ENCODE measurements at regions not wholly inside any gene's neighbourhood (a gene's known extent, or its start where the extent isn't known, plus 50 kb on each side); places are given as distances from the start of the nearest gene placed in this dataset.

DNA sequence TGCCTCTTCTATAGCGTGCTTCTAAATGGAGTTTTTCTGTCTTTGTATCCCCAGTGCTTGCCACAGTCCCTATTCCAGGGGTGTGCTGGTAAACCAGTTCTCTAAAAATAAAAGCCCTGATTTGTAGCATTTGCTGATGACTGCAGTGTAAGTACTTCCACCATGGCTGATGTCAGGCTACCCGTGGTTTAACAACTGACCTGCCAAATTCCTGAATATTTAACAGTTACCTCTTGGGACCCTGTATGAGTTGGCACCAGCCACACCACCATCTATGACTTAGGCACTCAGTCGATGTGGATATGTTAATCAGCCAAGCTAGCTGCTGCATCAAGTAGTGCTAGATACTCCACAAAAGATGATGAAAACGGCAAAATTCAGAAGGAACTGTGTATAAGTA is 94.0 kb upstream of the MTNR1B start:
- intact Hi-C loops (cut with micrococcal nuclease): no loop called here
- H3K36me3 Mint-ChIP-seq (ENCODE audit: low read depth): no peaks in the 10 kb centered on the region
- no peaks in the 10 kb centered on the region for H3K27me3 Mint-ChIP-seq
- H3K4me3 Mint-ChIP-seq: no peak overlapping the region
- no peak for ATAC-seq (ENCODE audit: low read depth)
- DNase-seq: no peak
- POLR2A ChIA-PET: no interaction called here
- no peaks in the 10 kb centered on the region for H3K9me3 Mint-ChIP-seq
- no peaks in the 10 kb centered on the region for H3K4me1 Mint-ChIP-seq
- TF ChIP-seq, protein P1, sequence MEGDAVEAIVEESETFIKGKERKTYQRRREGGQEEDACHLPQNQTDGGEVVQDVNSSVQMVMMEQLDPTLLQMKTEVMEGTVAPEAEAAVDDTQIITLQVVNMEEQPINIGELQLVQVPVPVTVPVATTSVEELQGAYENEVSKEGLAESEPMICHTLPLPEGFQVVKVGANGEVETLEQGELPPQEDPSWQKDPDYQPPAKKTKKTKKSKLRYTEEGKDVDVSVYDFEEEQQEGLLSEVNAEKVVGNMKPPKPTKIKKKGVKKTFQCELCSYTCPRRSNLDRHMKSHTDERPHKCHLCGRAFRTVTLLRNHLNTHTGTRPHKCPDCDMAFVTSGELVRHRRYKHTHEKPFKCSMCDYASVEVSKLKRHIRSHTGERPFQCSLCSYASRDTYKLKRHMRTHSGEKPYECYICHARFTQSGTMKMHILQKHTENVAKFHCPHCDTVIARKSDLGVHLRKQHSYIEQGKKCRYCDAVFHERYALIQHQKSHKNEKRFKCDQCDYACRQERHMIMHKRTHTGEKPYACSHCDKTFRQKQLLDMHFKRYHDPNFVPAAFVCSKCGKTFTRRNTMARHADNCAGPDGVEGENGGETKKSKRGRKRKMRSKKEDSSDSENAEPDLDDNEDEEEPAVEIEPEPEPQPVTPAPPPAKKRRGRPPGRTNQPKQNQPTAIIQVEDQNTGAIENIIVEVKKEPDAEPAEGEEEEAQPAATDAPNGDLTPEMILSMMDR (IDR thresholded peaks at IDR 0.05): no peak
- H3K27ac Mint-ChIP-seq: no peak overlapping the region
- CTCF ChIA-PET: no interaction called here

DNA sequence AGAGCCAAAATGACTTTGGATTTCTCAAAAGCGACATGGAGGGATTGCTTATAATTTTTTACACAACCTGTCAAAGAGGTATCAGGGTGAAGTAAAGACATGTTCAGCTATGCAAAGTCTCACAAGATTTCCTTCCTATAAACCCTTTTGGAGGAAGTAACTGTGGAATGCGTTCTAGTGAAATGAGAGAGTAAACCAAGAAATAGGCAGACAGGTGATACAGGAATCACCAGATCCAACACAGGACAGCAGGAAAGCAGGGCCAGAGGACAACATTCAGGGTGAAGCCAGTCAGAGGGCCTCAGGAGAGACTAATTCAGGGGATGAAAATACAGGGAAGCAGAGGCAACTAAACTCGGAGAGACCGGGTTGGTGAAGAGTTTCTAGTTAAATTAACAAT is 90.4 kb upstream of the MTNR1B start:
- Mint-ChIP-seq H3K27me3 (no peaks in the 10 kb centered on the region), H3K36me3 (ENCODE audit: low read depth) (no peaks in the 10 kb centered on the region), H3K4me1 (no peaks in the 10 kb centered on the region), H3K9me3 (no peaks in the 10 kb centered on the region), H3K4me3 (no peak overlapping the region), H3K27ac (no peak overlapping the region)
- DNase-seq (no peak), ATAC-seq (ENCODE audit: low read depth) (no peak)
- POLR2A ChIA-PET: no interaction called here
- CTCF ChIA-PET: no interaction called here
- intact Hi-C loops (cut with micrococcal nuclease): no loop called here
- TF ChIP-seq, protein P1 (IDR thresholded peaks at IDR 0.05): no peak

DNA sequence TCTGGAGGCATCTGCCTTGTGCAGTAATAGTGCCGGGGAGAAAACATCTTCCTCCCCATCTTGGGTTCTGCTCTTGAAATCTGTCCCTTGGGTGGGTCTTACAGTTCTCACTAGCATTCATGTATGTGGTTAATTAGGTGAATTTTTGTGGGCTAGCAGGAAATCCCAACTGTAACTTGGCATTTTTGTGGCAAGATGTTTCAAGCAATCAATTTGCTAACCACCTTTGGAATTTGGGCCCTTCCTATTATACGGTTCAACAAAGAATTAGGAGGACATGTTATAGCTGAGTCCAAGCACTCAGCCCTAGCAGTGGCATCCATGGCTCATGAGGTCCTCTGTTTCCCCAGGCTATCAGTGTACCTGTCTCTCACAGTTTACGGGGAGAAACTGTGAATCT is 89.1 kb upstream of the MTNR1B start:
- TF ChIP-seq, protein P1 (IDR thresholded peaks at IDR 0.05): no peak
- Mint-ChIP-seq H3K9me3 (no peaks in the 10 kb centered on the region), H3K36me3 (ENCODE audit: low read depth) (no peaks in the 10 kb centered on the region), H3K27ac (no peak overlapping the region), H3K4me1 (no peaks in the 10 kb centered on the region), H3K27me3 (no peaks in the 10 kb centered on the region), H3K4me3 (no peak overlapping the region)
- ChIA-PET POLR2A (no interaction called here), CTCF (no interaction called here)
- no peak for DNase-seq
- intact Hi-C loops (cut with micrococcal nuclease): no loop called here
- no peak for ATAC-seq (ENCODE audit: low read depth)

DNA sequence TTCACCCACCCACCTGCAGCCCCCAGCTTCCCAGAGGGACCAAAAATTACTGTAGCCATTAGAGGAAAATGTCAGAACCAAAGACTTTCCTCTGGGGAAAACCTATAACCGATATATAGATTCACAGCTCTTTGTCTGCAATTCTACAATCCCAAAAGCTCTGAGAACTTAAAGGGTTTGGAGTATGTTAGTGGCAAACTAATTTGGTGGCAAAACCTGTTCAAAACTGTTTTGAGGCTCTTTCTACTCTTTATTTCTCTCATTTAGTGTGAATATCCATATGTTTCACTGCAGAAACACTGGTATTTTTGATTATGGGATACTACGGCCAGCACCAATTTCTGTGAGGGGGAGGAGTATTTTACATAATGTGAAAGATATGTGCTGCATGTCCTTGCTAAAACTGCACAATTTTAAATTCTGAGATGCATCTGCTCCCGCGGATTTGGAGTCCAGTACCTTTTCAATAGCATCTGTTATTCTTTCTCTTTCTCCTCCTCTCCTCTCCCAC is 87.5 kb upstream of the MTNR1B start:
- CTCF ChIA-PET: no interaction called here
- H3K27me3 Mint-ChIP-seq: no peaks in the 10 kb centered on the region
- intact Hi-C loops (cut with micrococcal nuclease): no loop called here
- TF ChIP-seq, protein P1 (IDR thresholded peaks at IDR 0.05): no peak
- H3K36me3 Mint-ChIP-seq (ENCODE audit: low read depth): no peaks in the 10 kb centered on the region
- no peak for ATAC-seq (ENCODE audit: low read depth)
- no peaks in the 10 kb centered on the region for H3K4me1 Mint-ChIP-seq
- H3K27ac Mint-ChIP-seq: no peak overlapping the region
- DNase-seq: no peak
- H3K9me3 Mint-ChIP-seq: no peaks in the 10 kb centered on the region
- H3K4me3 Mint-ChIP-seq: no peak overlapping the region
- POLR2A ChIA-PET: no interaction called here

DNA sequence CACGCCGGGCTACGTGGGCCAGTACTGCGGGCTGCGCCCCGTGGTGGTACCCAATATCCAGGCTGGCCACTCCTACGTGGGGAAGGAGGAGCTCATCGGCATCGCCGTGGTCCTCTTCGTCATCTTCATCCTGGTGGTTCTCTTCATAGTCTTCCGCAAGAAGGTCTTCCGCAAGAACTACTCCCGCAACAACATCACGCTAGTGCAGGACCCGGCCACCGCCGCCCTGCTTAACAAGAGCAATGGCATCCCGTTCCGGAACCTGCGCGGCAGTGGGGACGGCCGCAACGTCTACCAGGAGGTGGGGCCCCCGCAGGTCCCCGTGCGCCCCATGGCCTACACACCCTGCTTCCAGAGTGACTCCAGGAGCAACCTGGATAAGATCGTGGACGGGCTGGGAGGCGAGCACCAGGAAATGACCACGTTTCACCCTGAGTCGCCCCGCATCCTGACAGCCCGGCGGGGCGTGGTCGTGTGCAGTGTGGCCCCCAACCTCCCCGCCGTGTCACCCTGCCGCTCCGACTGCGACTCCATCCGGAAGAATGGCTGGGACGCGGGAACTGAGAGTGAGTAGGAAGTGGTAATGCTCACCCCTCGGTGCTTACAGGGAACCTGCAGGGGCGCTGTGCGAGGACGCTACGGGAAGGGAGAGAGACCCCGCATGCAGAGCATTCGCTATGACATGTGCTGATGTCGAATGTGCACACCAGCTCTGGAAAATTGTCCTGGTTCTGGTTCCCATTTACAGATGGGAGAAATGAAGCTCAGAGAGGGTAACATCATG is 86.4 kb upstream of the MTNR1B start:
- no peak for ATAC-seq (ENCODE audit: low read depth)
- Mint-ChIP-seq H3K36me3 (ENCODE audit: low read depth) (no peaks in the 10 kb centered on the region), H3K4me1 (no peaks in the 10 kb centered on the region), H3K27ac (no peak overlapping the region), H3K9me3 (no peaks in the 10 kb centered on the region), H3K4me3 (no peak overlapping the region), H3K27me3 (no peaks in the 10 kb centered on the region)
- intact Hi-C loops (cut with micrococcal nuclease): no loop called here
- POLR2A ChIA-PET: no interaction called here
- DNase-seq: no peak
- CTCF ChIA-PET: no interaction called here
- TF ChIP-seq, protein P1 (IDR thresholded peaks at IDR 0.05): no peak

All from activated B cell treated with CpG ODN at 0.5 μM for 24 hours (primary cell).